Epithelial cell of esophagus (primary cell): ENCODE measurements at regions not wholly inside any gene's neighbourhood (a gene's known extent, or its start where the extent isn't known, plus 50 kb on each side); places are given as distances from the start of the nearest gene placed in this dataset.

Experiments
- DNase-seq: peaks from one replicate; pipeline ENCODE4 v3.0.0; 2010; ENCODE audit warnings: low read depth
- H3K4me3 ChIP-seq: 2 replicates; pipeline ENCODE4 v1.5.1; 2011; ENCODE audit warnings: mild to moderate bottlenecking, low read length, control low read depth
- CTCF ChIP-seq: IDR thresholded peaks from 2 replicates; pipeline ENCODE4 v1.5.1; 2011; ENCODE audit warnings: low read depth, mild to moderate bottlenecking, low read length, control low read depth, inconsistent platforms; ENCODE audit not compliant: insufficient read depth; ENCODE audit errors: missing control alignments

- no peak overlapping the region for H3K4me3 ChIP-seq
- DNase-seq, result peak; percentile 1
- TF ChIP-seq CTCF, result no peak
Measured at GRCh38 chrX:45873781-45874180, 671.4 kb downstream of the ZNF674 start.

- no peak for TF ChIP-seq CTCF
- H3K4me3 ChIP-seq, result no peak overlapping the region
- DNase-seq, result no peak
Measured at GRCh38 chrX:45872480-45872879, 671.8 kb upstream of the DIPK2B start.

GRCh38 chrX:45868425-45868824, 667.7 kb upstream of the DIPK2B start:
- TF ChIP-seq CTCF, result no peak
- DNase-seq, result no peak

GRCh38 chrX:45862801-45863200, 662.1 kb upstream of the DIPK2B start:
- H3K4me3 ChIP-seq, result no peak overlapping the region
- no peak for TF ChIP-seq CTCF
- no peak for DNase-seq

More at GRCh38 chrX:45868425-45868824, 667.7 kb upstream of the DIPK2B start:
- no peak overlapping the region for H3K4me3 ChIP-seq

- no peak for DNase-seq
- TF ChIP-seq CTCF, result no peak
- H3K4me3 ChIP-seq, result no peak overlapping the region
Measured at GRCh38 chrX:45860450-45860849, 659.8 kb upstream of the DIPK2B start.

- no peak for TF ChIP-seq CTCF
- H3K4me3 ChIP-seq, result no peak overlapping the region
- no peak for DNase-seq
Measured at GRCh38 chrX:45859407-45859806, 658.7 kb upstream of the DIPK2B start.

GRCh38 chrX:45852884-45853283, 652.2 kb upstream of the DIPK2B start:
- no peak overlapping the region for H3K4me3 ChIP-seq
- TF ChIP-seq CTCF, result no peak
- peak; percentile 33 for DNase-seq
